ENCODE measurements at regions not wholly inside any gene's neighbourhood (a gene's known extent, or its start where the extent isn't known, plus 50 kb on each side); places are given as distances from the start of the nearest gene placed in this dataset.

DNA sequence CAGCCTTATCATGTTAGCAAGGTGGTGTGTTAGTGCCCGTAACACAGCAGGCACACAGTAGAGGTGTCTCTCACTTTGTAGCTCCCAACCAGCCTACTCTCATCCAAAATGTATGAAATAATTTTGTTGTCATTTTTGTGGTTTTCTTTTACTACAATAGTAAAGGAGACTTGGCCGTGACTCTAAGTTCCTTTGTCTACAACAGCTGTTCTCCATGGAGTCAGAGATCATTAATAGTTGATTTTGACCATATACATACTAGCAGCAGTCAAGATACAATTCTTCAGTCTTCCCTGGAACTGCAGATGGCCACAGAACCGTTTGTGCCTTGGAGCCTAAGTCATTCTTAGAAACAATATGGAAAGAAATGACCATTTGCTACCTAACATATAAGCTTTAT is 567.1 kb downstream of the TLR4 start:
- TF ChIP-seq ZNF274 (IDR thresholded peaks at IDR 0.05; ENCODE audit: low read depth, low read length) (no peak), SUZ12 (IDR thresholded peaks at IDR 0.05; ENCODE audit: extremely low read depth, insufficient read depth, insufficient read length) (no peak), YY1 (IDR thresholded peaks at IDR 0.05; ENCODE audit: insufficient read depth, insufficient read length) (no peak)
